ENCODE measurements at regions not wholly inside any gene's neighbourhood (a gene's known extent, or its start where the extent isn't known, plus 50 kb on each side); places are given as distances from the start of the nearest gene placed in this dataset.
A peak's percentile ranks its signal among the peaks of the same experiment; 100 is the strongest.

DNA sequence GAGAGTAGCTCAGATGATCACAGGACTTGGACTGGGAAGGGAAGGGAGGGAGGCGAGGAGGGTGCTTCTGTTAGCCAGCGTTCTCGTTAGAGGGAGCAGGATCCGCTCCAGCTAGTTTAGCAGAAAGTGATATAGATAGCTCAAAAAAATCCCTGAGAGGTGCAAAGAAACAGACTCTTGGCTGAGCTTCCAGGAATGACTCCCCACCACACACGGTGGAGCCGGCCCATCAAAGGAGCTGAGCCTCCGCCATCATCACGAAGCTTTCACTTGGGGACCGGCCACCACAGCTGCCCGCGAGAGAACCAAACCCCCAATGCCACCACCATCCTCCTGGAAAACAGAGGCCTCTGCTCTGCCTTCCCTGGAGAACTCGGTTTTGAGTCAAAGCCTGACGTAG, 124.6 kb upstream of the BCL2L14 start:
- no peak for ATAC-seq

DNA sequence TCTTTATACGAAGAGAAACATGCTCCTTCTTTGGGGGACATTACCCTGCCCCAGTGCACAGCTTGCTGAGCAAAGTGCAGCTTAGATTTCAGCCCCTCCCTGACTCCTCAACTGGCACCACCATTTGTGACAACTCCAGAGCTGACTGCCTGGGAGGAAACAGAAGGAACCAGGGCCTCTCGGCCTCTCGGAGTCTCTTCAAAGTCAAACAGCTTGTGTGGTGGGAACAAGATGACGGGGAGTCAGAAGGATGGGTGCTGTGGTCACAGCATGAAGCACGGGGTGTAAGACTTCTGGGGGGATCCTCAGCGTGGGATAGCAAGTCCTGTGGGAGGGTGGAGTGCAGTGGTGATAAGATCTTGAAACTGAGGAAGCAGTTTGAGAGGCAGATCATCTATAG, 123.5 kb upstream of the BCL2L14 start:
- no peak for ATAC-seq

DNA sequence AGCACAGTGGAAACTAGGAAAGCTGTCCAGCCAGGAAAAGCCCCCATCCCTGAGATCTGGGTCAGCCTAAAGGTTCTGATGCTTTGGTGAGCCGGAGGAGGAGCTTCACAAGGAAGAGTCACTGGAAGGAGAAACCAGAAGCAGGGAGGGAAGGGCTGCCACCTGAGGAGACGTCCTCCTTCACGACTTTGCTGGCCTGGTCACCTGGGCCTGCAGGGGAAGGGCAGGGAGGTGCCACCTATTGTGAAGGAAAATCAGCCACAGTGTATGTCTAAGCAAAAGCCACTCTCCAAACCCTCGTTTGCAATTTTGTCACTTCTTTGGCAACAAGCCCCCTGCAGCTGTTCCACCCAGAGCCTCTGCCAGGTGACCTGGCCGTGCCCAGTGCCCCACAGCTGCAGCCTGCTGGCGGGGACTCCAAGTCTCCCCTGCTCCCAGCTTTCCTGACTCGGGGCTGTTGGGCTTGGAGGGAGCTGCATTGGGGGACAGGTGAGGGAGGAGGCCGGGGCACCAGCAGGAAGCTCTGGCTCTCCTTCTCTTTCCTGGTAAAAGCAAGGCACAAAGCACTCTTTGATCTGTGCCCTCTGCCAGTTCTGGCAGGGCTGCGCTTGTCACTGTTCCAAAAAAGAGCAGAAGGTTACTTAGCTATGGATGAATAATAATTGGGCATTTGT, 120.9 kb upstream of the BCL2L14 start:
- ATAC-seq, result peak; percentile 52

DNA sequence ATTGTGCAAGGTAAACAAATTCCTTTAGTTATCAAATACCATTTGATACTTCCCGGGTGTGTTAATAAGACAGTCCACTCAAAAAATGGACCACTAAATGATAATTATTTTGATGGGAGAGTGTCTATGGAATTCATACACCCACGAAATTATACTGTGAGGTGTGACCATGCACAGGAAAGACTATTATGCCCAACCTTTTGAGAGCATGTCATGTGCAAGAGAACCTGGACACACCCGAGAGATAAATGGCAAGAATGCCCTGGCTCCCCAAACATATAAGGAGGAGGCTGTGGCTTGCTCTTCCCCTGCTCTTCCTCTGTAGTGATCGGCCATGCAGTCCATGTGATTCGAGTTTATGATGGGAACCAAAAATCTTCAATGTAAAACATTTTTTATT, 119.5 kb upstream of the BCL2L14 start:
- no peak for ATAC-seq

DNA sequence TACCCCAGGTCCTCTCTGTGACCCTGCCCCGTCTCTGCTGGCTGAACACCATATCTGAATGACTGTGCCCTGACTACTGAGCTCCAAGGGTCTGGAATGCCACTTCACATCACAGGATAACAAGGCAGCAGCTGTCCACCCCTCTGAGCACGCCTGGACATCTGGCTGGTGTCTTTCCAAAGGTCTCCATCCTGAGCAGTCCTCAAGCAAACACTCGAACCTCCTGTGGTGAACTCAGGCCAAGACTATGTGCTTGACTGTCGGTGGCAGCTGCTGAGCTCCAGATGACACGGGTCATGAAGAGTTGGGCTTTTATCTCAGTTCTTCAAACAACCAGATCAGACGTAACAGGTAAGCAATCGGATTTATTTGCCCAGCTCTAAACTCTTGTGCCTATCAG, 117.2 kb upstream of the BCL2L14 start:
- ATAC-seq, result no peak

DNA sequence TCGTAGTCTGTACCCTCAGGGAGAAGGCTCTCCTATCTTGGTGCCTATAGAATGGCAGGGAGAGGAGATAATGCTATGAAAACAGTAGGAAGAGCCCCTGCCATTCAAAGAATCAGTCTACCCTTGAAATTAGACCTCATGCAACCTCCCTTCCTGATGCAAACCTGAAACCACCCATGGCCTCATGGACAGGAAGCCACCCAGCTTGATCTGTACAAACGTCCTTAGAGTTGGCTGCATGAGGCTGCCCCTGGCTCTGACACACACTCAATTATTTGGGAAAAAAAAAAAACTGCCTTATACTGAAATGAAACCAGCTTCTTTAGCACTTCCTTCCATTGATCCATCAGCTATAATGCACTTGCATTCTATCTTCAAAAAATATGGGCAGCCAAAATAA, 116.6 kb upstream of the BCL2L14 start:
- no peak for ATAC-seq

DNA sequence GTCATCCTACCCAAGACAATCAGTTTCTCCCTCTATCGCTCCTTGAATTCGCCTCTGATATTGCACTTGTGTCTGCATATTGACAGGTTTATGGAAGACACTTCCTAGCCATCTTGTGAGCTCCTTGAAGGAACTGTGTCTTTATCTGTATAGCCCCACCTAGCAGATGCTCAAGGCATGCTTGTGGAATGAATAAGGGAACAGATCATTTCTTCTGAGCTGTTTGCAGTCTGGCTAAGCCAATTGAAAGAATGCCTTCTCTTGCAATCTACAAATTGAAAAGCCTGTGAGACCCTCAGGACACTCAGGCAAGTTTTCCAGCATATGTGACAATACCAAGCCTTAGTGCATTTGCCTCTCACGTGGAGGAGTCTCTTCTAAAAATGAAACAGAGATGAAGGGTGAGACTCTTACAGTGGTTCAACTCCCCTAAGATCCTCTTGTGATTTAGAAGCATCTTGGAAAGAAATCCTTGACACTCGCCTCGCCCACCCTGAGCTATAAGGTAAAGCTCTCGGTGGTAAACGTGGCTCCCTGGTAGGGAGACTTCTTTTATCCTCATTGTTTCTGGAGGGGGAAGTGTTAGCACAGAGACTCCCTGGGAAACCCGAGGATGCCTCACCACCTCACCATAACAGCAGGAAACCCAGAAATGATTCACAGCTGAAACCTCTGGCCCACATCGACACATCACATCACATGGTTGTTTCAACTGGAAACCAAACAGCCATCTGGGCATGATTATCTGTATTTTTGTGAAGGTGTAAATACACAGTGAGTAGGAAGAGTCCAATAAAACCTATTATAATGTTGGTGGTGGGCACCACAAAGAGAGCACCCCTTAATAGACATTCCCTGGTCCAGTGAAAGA, 112.3 kb upstream of the BCL2L14 start:
- peak; percentile 58 for ATAC-seq

DNA sequence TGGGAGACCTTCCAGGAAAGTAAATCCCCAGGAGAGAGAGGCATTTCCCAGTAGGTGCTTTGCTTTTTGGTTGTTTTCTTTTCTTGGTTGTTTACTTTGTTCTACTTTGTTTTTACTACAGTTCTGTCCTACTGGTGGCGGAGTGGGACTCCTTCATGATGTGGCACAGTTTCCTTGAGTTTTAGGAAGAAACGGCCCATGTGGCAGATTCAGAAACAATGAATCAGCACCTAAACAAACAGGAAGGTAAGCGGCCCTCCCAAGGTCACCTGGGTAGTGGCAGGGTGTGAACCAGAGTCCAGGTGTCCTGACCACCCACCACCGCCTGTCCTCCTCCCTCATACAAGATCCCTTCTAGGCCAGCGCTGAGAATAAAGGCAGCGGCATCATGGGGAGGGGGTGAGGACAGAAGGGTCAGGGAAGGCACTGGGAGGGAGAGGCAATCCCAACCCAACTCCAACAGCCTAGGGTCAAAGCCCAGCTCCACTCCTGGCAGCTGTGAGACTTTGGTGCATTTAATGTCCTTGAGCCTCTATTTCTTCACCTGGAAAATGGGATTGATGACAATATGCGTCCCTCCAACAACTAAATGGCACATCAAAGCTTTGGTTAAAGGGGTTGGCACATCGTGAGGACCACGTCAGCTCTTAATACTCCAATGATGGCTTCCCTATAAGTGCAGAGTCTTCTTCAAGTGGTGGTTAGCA, 111.5 kb upstream of the BCL2L14 start:
- peak; percentile 41 for ATAC-seq

DNA sequence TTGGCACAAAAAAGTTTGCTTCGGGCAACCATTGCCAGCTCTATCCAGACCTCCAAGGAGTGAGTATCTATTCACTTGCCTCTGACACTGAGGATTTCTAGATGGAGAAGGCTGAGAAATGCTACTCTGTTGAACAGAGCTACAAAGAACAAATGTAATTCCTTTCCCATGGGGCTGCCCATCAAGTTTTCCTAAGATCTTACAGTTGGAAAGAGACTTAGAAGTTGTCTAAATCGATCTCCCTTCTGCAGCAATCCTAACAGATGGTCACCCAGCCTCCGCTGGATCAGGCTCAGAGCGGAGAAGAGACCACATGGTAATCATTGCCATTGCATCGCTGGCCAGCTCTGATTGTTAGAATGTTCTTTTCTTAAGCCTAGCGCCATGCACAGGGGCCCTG, 110.1 kb upstream of the BCL2L14 start:
- no peak for ATAC-seq

DNA sequence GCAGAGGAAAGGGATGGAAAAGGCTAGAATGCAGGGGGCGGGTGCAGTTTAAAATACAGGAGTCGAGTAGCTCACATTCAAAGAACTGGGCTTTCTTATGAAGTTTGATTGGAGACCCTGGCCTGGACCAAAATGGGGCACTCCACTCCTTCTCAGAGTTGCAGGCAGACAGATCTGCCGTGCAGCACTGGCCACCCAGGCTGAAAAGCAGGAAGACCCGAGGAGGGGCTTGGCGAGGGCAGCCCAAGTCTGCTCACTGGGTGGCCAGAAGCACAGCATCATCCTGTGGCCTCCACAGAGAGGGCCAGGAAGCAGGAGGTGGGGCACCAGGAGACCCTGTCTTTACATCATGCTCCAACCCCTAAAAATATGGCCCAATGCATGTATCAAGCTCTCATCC, 109.1 kb upstream of the BCL2L14 start:
- no peak for ATAC-seq

DNA sequence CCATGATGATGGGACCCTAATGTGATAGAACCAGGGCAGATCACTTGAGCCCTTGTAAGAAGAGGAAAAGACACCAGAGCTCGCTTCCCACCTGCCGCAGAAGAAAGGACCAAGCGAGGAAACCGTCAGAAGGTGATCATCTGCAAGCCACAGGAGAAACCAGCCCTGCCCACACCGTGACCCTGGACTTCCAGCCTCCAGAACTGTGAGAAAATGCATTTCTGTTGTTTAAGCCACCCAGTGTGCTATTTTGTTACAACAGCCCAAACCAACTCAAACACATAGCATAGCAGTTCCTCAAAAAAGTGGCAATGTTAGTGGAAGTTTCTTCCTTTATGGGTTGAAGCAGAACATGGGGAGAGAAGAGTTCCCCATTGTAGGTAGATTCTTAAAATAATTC, 107.9 kb upstream of the BCL2L14 start:
- ATAC-seq, result no peak

DNA sequence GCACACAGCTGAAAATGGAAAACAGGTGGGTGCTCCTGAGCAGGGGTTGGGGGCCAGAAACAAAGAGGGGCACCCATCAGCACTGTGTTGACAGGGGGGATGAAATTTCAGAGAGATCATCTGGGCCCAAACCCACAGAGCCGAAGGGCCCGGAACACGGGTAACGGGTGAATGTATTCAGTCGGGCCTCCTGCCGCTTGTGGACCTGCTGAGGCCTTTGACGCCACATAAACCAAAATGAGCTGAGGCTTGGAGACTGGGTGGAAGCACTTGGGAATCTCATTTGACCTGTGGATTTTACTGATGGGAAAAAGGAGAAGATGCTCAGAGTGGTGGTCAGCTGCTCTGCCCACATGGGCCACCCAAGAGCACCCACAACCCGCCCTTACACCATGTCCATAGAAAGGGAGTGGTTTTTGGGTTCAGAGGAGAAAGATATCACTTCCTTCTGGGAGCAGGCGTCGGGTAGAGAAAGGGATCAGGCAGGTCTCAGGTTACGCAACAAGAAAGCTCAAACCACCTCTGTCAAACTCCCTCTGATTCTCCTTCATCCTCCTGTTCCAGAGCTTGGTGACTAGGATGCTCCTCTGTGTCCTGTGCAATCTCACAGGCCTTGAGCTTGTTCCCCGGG, 106.8 kb upstream of the BCL2L14 start:
- no peak for ATAC-seq

DNA sequence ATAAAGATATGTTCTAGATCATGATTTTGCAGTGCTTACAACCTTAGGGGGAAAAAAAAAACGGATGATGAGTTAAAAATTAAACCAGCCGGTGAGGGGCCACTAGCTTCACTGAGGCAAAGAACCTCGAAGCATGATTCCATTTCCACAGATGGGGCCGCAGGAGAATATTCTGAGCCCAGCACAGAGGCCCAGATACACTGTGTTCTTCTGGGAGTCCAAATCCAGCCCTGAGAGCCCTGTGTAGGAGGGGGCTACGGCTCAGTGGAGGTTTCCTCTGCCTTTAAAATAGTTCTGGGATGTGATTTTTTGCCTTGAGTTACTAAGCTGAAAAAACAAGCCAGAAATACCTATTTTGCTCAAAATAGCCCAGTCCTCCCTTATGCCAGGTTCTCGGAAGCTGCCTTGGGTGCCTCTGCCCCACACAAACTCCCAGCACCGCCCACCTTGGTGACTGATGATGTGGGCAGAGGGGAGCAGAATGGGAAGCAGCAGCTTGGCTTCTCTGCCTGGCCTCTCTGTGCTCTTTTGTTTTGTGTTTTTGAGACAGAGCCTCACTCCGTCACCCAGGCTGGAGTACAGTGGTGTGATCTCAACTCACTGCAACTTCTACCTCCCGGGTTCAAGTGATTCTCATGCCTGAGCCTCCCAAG, 105.4 kb upstream of the BCL2L14 start:
- no peak for ATAC-seq

DNA sequence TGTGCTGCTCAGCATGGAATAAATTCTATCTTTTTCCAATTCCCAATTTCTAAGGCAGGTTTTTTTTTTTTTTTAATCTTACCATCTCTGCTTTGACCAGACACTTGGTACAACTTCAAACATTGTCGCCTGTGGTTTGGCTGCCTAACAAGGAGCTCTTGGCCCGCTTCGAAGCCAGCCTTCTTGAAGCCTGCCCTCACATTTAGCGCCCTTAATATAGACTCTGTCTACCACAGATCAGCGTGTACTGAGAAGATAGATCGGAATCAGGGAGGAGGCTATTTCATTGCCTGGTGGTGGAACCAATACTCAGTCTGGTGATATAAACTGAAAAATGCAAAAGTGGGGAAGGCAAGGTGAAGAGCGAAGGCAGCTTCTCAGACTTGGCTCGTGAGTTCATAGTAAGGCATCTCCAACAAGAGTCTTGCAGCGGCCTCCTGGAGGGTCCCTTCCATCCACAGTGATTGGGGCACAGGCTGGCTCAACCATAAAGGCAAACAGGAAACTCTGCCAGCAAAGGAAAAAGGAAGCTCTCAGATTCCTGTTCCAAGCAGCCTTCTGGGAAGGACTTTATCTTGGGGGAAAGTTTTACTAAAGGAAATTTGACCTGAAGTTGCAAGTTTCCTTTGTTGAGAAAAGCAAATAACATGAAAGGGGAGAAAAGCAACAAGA, 103.2 kb upstream of the BCL2L14 start:
- ATAC-seq, result no peak

DNA sequence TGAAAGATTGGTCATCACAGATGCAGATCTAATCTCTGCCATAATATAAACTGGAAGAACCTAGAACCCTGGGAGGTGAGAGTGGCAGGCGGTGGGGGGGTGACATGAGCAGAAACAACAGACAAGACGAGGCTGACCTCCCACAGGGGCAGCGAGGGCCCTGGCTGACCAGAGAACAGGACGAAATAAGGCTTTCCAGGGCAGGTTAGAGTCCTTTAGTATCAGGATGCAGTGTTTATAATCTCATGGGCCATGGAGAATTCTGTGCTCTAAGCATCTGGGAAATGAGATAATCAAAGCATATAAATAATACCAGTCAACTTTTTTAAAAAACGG, 102.7 kb upstream of the BCL2L14 start:
- no peak for ATAC-seq

DNA sequence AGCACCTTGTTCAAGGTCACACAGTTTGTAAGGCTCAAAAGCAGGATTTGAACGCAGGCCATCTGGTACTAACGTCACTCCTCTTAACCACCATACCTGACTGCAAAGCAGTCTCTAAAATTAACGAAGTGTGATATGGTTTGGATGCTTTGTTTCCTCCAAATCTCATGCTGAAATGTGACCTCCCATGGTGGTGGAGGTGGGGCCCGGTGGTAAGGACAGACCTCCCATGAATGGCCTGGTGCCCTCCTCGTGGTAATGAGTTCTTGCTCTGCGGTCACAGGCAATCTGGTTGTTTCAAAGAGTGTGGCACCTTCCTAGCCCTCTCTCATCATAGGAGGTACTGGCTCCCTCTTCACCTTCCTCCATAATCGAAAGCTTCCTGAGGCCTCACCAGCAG, 102.2 kb upstream of the BCL2L14 start:
- ATAC-seq, result no peak

DNA sequence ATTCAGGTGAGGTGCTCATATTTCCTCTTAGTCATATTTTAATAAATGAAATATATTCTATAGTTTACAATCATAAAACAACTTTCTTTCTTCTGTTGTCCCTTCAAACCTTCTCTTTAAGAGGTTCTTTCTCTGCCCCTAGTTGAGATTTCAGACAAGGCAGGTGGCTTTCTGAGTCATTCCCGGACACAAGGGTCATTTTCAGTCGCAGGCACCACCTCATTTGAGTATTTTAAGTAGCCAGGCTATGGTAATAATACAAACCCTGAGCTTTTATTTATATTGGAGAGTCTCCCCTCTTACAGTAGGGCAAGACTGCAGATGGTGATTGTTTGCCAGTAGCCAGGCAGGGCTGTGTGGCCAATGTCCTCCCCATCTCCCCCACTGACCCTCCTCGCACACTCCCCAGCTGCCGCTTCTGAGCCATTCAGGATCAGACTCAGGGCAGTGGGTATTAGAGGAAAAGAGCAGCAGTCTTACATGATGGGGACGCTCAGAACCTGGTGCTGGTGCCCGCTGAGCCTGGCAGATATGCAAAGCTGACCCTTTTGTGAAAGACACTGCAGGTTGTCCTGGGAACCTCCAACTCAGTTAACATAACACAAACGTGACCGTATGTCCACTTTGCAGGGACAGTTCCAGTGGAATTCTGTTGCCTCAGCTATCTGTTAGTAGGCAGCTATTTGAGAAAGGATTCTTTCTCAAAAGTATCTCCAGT, 101.1 kb upstream of the BCL2L14 start:
- no peak for ATAC-seq

DNA sequence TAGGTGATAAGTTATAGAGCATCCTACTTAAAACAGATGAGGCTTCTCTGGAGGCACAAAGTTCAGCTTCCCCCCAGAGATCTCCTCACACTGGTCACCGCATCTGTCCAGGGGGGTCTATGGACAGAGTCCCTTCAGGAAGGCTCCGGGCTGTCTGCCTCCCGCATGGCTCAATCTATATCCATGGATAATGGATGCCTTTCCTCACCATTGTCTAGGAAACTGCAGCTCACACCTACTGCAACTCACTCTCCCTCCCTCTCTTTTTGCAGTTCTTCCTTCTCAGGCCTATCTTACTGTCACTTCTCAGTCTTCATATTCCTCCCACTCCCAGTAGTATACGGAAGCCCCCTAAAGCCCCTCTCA, 100.6 kb upstream of the BCL2L14 start:
- no peak for ATAC-seq

DNA sequence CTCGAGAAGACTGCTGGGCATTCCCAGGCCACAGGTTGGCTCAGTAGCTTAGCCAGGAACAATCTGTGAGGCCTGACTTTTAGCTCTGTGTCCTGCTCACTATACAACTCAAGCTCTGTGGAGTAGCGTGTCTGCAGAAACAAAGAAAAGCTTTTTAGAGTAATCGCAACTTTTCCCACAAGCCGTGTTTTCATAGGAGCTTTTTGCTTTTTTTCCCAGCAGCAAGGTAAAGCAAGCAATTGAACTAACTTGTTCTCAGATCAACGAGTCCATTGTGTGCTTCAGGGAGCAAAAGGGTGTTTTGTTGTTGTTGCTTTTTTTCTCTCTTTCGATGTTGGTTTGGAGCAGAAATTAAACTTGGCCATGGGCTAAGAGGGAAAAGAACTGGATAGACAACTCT, 97.3 kb upstream of the BCL2L14 start:
- no peak for ATAC-seq

DNA sequence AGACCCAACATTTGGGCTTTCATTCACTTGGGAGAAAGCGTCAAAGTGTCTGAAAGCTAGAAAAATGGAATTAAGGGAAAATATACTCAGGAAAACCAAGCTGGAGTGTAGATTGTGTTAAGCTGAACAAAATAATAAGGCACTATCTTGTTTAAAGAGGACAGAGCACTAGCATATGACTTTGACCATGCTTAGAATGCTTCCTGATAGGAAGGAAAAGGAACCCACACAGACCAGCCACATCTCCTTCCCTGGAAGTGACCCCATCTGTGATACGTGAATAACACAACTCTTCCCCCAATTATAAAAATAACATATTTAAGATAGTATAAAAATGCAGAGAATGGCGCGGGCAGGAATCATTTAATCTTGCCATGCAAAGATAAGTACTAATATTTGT, 94.7 kb upstream of the BCL2L14 start:
- ATAC-seq, result no peak

DNA sequence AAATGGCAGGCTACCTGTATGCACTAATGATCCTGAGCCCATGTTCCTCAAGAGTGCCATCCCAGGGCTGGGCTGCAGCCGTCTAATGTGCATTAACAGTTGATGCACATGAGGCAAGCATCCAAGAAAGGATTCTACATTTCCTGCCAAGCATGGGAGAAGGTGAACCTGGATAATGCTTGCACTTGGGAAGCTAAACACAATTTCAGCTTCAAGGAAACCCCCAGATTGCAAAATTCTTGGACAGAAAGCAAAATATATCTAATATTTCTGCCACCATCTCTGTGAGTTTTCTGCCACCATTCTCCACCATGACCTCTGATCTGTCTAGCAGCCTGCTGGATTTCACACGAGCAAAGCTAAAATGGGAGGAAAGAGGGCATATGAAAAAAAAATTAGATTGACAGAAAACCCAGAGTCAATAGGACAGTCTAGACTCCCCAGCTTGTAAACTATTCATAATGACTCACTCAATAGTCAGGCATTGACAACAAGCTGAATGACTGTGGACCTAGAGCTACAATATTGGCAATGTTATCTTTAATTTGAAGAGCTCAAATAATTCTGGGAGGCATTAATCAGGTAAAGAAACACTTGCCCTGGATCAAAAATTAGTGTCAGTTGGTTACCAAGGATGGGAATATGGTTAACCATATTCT, 91.9 kb upstream of the BCL2L14 start:
- ATAC-seq, result no peak
